CD4-positive, alpha-beta T cell (primary cell): ENCODE measurements at regions not wholly inside any gene's neighbourhood (a gene's known extent, or its start where the extent isn't known, plus 50 kb on each side); places are given as distances from the start of the nearest gene placed in this dataset.

Source experiments
- ATAC-seq: fragments of 200-7000 bp; cut with Tn5 transposase; one replicate; pipeline ENCODE4 v1.10.0; 2022; ENCODE audit warnings: mild to moderate bottlenecking; ENCODE audit not compliant: poor library complexity
- CTCF ChIA-PET: fragments of 350-600 bp; sonication (Branson Sonifier 250); formaldehyde crosslinking; loops from one replicate; lab custom pipeline; 2021; ENCODE audit warnings: antibody characterized with exemption, inconsistent platforms; lab: Charles Lee
- POLR2A ChIA-PET: fragments of 350-600 bp; sonication (Branson Sonifier 250); formaldehyde crosslinking; loops from one replicate; lab custom pipeline; 2021; ENCODE audit warnings: antibody characterized with exemption, inconsistent platforms; lab: Charles Lee
- DNase-seq, 14 experiments: peaks; one replicate each; pipeline ENCODE4 v3.0.0-alpha.2; 2013 to 2020; ENCODE audit warnings: mixed read lengths in 2 of 14
- H3K27ac ChIP-seq, 2 donors: one replicate each; pipeline versions ENCODE4 v1.5.1 to v1.7.0; 2013; ENCODE audit warnings: low read length in 2 of 2, low read depth in 1 of 2, mild to moderate bottlenecking in 1 of 2
- H3K27me3 ChIP-seq, 2 experiments: 1 replicate in 1 of 2; 2 replicates in 1 of 2; pipeline versions ENCODE4 v1.6.1 to v1.7.0; 2013; ENCODE audit warnings: low read length in 2 of 2, control low read depth in 1 of 2, mild to moderate bottlenecking in 1 of 2, moderate library complexity in 1 of 2; ENCODE audit not compliant: insufficient read depth in 2 of 2, control insufficient read depth in 1 of 2
- H3K36me3 ChIP-seq: one replicate; pipeline ENCODE4 v1.6.1; 2013; ENCODE audit warnings: low read length, control low read depth; ENCODE audit not compliant: insufficient read depth
- H3K4me1 ChIP-seq: one replicate; pipeline ENCODE4 v1.6.1; 2013; ENCODE audit warnings: low read length, control low read depth; ENCODE audit not compliant: insufficient read depth
- H3K4me3 ChIP-seq: one replicate; pipeline ENCODE4 v1.5.1; 2013; ENCODE audit warnings: mild to moderate bottlenecking, low read length, moderate library complexity
- H3K9me3 ChIP-seq, 2 experiments: 1 replicate in 1 of 2; 2 replicates in 1 of 2; pipeline versions ENCODE4 v1.6.1 to v1.7.0; 2013; ENCODE audit warnings: low read length in 2 of 2, mild to moderate bottlenecking in 2 of 2, control low read depth in 1 of 2, moderate library complexity in 1 of 2; ENCODE audit not compliant: control insufficient read depth in 1 of 2, insufficient read depth in 1 of 2
- H3K27ac Mint-ChIP-seq: one replicate; pipeline ENCODE4 v1.8.0; 2020; ENCODE audit warnings: mixed read lengths
- H3K27me3 Mint-ChIP-seq: one replicate; pipeline ENCODE4 v1.8.0; 2021; ENCODE audit warnings: mixed read lengths
- H3K36me3 Mint-ChIP-seq: one replicate; pipeline ENCODE4 v1.8.0; 2021; ENCODE audit warnings: low read depth, mixed read lengths
- H3K4me1 Mint-ChIP-seq: one replicate; pipeline ENCODE4 v1.8.0; 2021; ENCODE audit warnings: low read depth, mixed read lengths
- H3K4me3 Mint-ChIP-seq: one replicate; pipeline ENCODE4 v1.8.0; 2020; ENCODE audit warnings: mild to moderate bottlenecking, mixed read lengths
- H3K9me3 Mint-ChIP-seq: one replicate; pipeline ENCODE4 v1.8.0; 2020; ENCODE audit warnings: mixed read lengths
- intact Hi-C, 2 experiments: fragments of 100-400 bp; cut with DNase I in 1 of 2; cut with micrococcal nuclease in 1 of 2; formaldehyde crosslinking; loops; one replicate each; pipeline versions ENCODE4 v1.15.1 to v1.9.0; 2023 to 2025; cut with DNase I, micrococcal nuclease
- TF ChIP-seq, protein P1 (sequence below): fragments of 200-600 bp; IDR thresholded peaks from one replicate; pipeline ENCODE4 v1.8.0; 2022; ENCODE audit warnings: antibody characterized with exemption, mild to moderate bottlenecking

DNA sequence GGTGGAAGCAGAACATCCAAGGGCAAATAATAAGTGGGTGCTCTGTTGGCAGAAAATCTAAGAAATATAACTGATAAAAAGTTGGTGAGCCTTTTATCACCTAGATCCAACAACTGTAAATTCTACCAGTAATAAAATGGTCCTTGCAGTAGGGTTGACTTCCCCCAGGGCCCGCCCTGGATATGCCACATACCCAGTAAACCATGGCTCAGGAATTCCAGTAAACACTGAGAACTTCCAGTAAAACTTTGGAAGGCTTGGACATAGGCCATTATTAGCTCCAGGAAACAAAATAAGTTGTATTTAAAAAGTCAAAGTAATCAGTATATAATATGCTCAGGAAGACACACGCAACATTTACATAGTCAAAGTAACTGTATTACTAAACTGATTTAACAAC lies 402.2 kb downstream of the BCAT1 start:
- DNase-seq (no peak), ATAC-seq (no peak)
- Histone ChIP-seq H3K4me1 (no peaks in the 10 kb centered on the region), H3K27ac (no peak overlapping the region), H3K9me3 (no peaks in the 10 kb centered on the region), H3K27me3 (no peaks in the 10 kb centered on the region), H3K4me3 (no peak overlapping the region), H3K36me3 (no peaks in the 10 kb centered on the region)
- no peaks in the 10 kb centered on the region for H3K27me3 Mint-ChIP-seq
- CTCF ChIA-PET, result no interaction called here
- TF ChIP-seq, protein P1, sequence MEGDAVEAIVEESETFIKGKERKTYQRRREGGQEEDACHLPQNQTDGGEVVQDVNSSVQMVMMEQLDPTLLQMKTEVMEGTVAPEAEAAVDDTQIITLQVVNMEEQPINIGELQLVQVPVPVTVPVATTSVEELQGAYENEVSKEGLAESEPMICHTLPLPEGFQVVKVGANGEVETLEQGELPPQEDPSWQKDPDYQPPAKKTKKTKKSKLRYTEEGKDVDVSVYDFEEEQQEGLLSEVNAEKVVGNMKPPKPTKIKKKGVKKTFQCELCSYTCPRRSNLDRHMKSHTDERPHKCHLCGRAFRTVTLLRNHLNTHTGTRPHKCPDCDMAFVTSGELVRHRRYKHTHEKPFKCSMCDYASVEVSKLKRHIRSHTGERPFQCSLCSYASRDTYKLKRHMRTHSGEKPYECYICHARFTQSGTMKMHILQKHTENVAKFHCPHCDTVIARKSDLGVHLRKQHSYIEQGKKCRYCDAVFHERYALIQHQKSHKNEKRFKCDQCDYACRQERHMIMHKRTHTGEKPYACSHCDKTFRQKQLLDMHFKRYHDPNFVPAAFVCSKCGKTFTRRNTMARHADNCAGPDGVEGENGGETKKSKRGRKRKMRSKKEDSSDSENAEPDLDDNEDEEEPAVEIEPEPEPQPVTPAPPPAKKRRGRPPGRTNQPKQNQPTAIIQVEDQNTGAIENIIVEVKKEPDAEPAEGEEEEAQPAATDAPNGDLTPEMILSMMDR, result no peak
- H3K36me3 Mint-ChIP-seq, result no peaks in the 10 kb centered on the region
- no peak overlapping the region for H3K27ac Mint-ChIP-seq
- POLR2A ChIA-PET, result no interaction called here
- intact Hi-C loops, result no loop called here
- H3K4me1 Mint-ChIP-seq, result no peaks in the 10 kb centered on the region
- H3K4me3 Mint-ChIP-seq, result no peak overlapping the region
- H3K9me3 Mint-ChIP-seq, result no peaks in the 10 kb centered on the region

DNA sequence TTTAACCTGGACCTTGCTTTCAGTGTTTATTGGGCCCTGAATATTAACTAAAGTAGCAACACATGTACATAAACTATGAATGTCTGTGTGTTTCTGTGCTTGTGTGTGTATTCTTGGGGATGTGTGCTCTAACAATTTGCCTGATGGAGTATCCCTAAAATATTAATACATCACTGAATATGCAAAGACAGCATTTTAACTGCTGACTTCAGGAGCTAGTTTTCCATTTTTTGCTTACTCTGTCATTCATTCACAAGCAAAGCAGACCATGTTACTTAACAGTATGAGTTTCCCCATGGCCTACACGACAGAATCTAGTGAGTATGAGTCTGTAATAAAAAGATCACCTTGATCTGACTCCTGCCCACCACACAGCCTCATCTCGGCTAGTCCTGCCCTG lies 402.8 kb downstream of the BCAT1 start:
- H3K9me3 ChIP-seq, result no peaks in the 10 kb centered on the region
- no peak for ATAC-seq
- no peaks in the 10 kb centered on the region for H3K9me3 Mint-ChIP-seq
- ChIA-PET POLR2A (no interaction called here), CTCF (no interaction called here)
- no peak overlapping the region for H3K27ac ChIP-seq
- TF ChIP-seq, protein P1, result no peak
- intact Hi-C loops, result no loop called here
- no peak overlapping the region for H3K27ac Mint-ChIP-seq
- H3K27me3 Mint-ChIP-seq, result no peaks in the 10 kb centered on the region
- no peaks in the 10 kb centered on the region for H3K27me3 ChIP-seq
- no peak for DNase-seq
- H3K4me1 Mint-ChIP-seq, result no peaks in the 10 kb centered on the region
- no peaks in the 10 kb centered on the region for H3K4me1 ChIP-seq
- no peak overlapping the region for H3K4me3 Mint-ChIP-seq
- no peaks in the 10 kb centered on the region for H3K36me3 ChIP-seq
- no peak overlapping the region for H3K4me3 ChIP-seq
- H3K36me3 Mint-ChIP-seq, result no peaks in the 10 kb centered on the region

DNA sequence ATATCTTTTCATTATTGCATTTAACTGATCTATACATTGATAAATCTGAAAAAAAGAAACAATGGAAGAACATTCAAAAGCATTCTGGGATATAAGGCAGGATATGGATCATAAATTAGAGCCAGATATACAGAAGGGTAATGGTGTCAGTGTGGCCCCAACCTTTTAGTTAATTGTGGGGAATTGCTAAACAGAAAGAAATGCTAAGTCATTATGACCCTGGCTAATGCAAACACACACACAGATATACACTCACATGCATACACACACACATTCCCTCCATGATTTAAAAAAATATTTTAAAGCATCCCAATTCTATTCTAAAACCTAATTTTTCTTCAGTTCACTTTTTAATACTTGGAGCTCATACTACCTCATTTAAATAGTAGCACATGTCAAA lies 404.5 kb downstream of the BCAT1 start:
- Mint-ChIP-seq H3K27me3 (no peaks in the 10 kb centered on the region), H3K4me1 (no peaks in the 10 kb centered on the region), H3K36me3 (no peaks in the 10 kb centered on the region), H3K9me3 (no peaks in the 10 kb centered on the region), H3K27ac (no peak overlapping the region), H3K4me3 (no peak overlapping the region)
- no peaks in the 10 kb centered on the region for H3K36me3 ChIP-seq
- ChIA-PET CTCF (no interaction called here), POLR2A (no interaction called here)
- DNase-seq (no peak), ATAC-seq (no peak)
- H3K9me3 ChIP-seq, result no peaks in the 10 kb centered on the region
- H3K27me3 ChIP-seq, result no peaks in the 10 kb centered on the region
- intact Hi-C loops, result no loop called here
- no peak overlapping the region for H3K27ac ChIP-seq
- TF ChIP-seq, protein P1, result no peak
- no peak overlapping the region for H3K4me3 ChIP-seq
- no peaks in the 10 kb centered on the region for H3K4me1 ChIP-seq
